ENCODE measurements at regions not wholly inside any gene's neighbourhood (a gene's known extent, or its start where the extent isn't known, plus 50 kb on each side); places are given as distances from the start of the nearest gene placed in this dataset.

DNA sequence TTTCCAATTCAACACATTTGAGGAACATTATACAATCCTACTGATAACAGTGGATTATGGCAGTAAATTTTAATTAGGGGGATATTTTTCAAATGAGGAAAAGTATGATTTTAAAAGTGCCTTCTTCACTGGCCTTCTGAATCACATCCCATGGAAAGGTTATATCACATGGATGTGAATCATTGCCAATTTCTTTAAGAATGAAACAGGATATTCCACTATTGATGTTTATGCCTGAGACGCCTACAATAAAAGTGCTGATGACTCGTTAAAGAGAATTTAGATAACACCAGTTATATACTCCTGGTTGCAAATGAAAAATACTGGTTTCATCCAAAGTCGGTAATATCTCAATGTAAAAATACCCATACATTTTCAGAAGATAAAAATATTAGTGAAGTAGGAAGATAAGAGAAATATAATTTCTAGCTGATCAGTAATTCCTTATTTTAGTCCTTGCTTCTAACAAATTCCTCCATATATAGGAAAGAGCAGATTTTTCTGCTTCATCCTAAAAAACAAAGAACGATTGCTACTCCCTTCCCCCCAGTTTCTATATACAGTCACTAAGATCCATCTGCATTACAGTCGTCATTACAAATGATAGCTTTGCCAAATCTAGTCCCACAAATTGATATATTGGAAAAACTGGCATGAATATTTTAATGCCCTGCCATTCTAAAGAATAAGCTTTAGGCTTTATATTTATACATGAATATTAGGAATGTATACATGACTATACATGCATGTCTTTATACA is 139.5 kb upstream of the SOX5 start:
- POLR2A ChIA-PET = no interaction called here
- Histone ChIP-seq H3K27me3 (ENCODE audit: control insufficient read depth, insufficient read depth, low read length) (no peaks in the 10 kb centered on the region), H3K4me1 (ENCODE audit: control insufficient read depth, insufficient read depth, low read length) (no peaks in the 10 kb centered on the region), H3K4me3 (ENCODE audit: low read depth in 2 of 2, low read length in 2 of 2) (no peak overlapping the region), H3K36me3 (ENCODE audit: control insufficient read depth, insufficient read depth, low read length) (no peaks in the 10 kb centered on the region), H3K9me3 (ENCODE audit: control insufficient read depth, insufficient read depth, low read depth, low read length) (no peaks in the 10 kb centered on the region), H3K27ac (ENCODE audit: low read length) (no peak overlapping the region)
- TF ChIP-seq, protein P1, sequence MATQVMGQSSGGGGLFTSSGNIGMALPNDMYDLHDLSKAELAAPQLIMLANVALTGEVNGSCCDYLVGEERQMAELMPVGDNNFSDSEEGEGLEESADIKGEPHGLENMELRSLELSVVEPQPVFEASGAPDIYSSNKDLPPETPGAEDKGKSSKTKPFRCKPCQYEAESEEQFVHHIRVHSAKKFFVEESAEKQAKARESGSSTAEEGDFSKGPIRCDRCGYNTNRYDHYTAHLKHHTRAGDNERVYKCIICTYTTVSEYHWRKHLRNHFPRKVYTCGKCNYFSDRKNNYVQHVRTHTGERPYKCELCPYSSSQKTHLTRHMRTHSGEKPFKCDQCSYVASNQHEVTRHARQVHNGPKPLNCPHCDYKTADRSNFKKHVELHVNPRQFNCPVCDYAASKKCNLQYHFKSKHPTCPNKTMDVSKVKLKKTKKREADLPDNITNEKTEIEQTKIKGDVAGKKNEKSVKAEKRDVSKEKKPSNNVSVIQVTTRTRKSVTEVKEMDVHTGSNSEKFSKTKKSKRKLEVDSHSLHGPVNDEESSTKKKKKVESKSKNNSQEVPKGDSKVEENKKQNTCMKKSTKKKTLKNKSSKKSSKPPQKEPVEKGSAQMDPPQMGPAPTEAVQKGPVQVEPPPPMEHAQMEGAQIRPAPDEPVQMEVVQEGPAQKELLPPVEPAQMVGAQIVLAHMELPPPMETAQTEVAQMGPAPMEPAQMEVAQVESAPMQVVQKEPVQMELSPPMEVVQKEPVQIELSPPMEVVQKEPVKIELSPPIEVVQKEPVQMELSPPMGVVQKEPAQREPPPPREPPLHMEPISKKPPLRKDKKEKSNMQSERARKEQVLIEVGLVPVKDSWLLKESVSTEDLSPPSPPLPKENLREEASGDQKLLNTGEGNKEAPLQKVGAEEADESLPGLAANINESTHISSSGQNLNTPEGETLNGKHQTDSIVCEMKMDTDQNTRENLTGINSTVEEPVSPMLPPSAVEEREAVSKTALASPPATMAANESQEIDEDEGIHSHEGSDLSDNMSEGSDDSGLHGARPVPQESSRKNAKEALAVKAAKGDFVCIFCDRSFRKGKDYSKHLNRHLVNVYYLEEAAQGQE (IDR thresholded peaks at IDR 0.05; ENCODE audit: insufficient read depth in 1 of 2, low read depth in 2 of 2, low read length in 1 of 2) = no peak
- TF ChIP-seq POLR2AphosphoS5 (IDR thresholded peaks at IDR 0.05; ENCODE audit: low read depth, low read length) (no peak), SIN3A (IDR thresholded peaks at IDR 0.05; ENCODE audit: borderline replicate concordance, insufficient read depth, low read depth, low read length) (no peak), TCF7L2 (IDR thresholded peaks at IDR 0.05; ENCODE audit: low read depth, low read length) (no peak)
- TF ChIP-seq, protein P2, sequence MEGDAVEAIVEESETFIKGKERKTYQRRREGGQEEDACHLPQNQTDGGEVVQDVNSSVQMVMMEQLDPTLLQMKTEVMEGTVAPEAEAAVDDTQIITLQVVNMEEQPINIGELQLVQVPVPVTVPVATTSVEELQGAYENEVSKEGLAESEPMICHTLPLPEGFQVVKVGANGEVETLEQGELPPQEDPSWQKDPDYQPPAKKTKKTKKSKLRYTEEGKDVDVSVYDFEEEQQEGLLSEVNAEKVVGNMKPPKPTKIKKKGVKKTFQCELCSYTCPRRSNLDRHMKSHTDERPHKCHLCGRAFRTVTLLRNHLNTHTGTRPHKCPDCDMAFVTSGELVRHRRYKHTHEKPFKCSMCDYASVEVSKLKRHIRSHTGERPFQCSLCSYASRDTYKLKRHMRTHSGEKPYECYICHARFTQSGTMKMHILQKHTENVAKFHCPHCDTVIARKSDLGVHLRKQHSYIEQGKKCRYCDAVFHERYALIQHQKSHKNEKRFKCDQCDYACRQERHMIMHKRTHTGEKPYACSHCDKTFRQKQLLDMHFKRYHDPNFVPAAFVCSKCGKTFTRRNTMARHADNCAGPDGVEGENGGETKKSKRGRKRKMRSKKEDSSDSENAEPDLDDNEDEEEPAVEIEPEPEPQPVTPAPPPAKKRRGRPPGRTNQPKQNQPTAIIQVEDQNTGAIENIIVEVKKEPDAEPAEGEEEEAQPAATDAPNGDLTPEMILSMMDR (IDR thresholded peaks at IDR 0.05) = no peak
- ATAC-seq = no peak
- intact Hi-C loops (cut with micrococcal nuclease; ENCODE audit: unreplicated experiment) (no loop called here), in situ Hi-C loops (cut with HindIII; ENCODE audit: low pct_unique_long_range_greater_than_20kb, low sequenced_read_pairs) (no loop called here)
- no peak for DNase-seq (ENCODE audit: low read depth, low spot score)
- no TSS peak for BruUV-seq (replicated peaks)
- CTCF ChIA-PET = no interaction called here

DNA sequence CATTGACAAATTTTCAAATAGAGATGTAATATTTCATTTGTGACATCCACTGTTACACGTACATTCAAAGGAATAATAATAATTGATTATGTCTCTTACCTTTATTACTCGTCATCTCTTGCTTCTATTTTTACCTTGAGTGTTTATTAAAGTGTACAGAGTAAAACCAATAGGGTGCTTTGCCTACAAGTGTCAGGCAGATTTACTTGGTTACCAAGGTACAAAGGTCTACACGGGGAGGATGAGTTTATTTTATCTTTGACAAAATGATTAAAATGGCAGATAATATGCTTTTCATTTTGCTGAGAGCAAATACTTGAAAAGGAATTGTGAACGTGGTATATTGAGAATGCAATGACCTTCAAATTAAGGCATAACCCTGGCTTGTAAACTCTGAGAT is 137.8 kb upstream of the SOX5 start:
- CTCF ChIA-PET = no interaction called here
- BruUV-seq (replicated peaks) = no TSS peak
- in situ Hi-C loops (cut with HindIII; ENCODE audit: low pct_unique_long_range_greater_than_20kb, low sequenced_read_pairs) = no loop called here

More for the DNA sequence above, 137.8 kb upstream of the SOX5 start:
- H3K27me3 ChIP-seq (ENCODE audit: control insufficient read depth, insufficient read depth, low read length) = no peaks in the 10 kb centered on the region
- H3K36me3 ChIP-seq (ENCODE audit: control insufficient read depth, insufficient read depth, low read length) = no peaks in the 10 kb centered on the region
- TF ChIP-seq, protein P1 (IDR thresholded peaks at IDR 0.05; ENCODE audit: insufficient read depth in 1 of 2, low read depth in 2 of 2, low read length in 1 of 2) = no peak
- TF ChIP-seq, protein P2 (IDR thresholded peaks at IDR 0.05) = no peak
- TF ChIP-seq POLR2AphosphoS5 (IDR thresholded peaks at IDR 0.05; ENCODE audit: low read depth, low read length) (no peak), TCF7L2 (IDR thresholded peaks at IDR 0.05; ENCODE audit: low read depth, low read length) (no peak), SIN3A (IDR thresholded peaks at IDR 0.05; ENCODE audit: borderline replicate concordance, insufficient read depth, low read depth, low read length) (no peak)
- H3K27ac ChIP-seq (ENCODE audit: low read length) = no peak overlapping the region
- intact Hi-C loops (cut with micrococcal nuclease; ENCODE audit: unreplicated experiment) = no loop called here
- ATAC-seq = no peak
- no peak for DNase-seq (ENCODE audit: low read depth, low spot score)
- H3K9me3 ChIP-seq (ENCODE audit: control insufficient read depth, insufficient read depth, low read depth, low read length) = no peaks in the 10 kb centered on the region
- POLR2A ChIA-PET = no interaction called here
- no peak overlapping the region for H3K4me3 ChIP-seq (ENCODE audit: low read depth in 2 of 2, low read length in 2 of 2)
- no peaks in the 10 kb centered on the region for H3K4me1 ChIP-seq (ENCODE audit: control insufficient read depth, insufficient read depth, low read length)

Measured in Panc1 (cell line).